BLaER1 treated with 17β-estradiol and CSF1 and Interleukin-3, amounts not matched to agents 10 nM and 100 nM (cell line): ENCODE measurements at regions not wholly inside any gene's neighbourhood (a gene's known extent, or its start where the extent isn't known, plus 50 kb on each side); places are given as distances from the start of the nearest gene placed in this dataset.

ENCODE experiments used
- H3K27ac ChIP-seq, 11 experiments: shearing (Covaris generic); formaldehyde crosslinking; 2 replicates each; pipeline ENCODE4 v1.8.1; 2022
- H3K27me3 ChIP-seq, 11 experiments: shearing (Covaris generic); formaldehyde crosslinking; 2 replicates each; pipeline ENCODE4 v1.8.1; 2022
- H3K36me3 ChIP-seq, 11 experiments: shearing (Covaris generic); formaldehyde crosslinking; 2 replicates each; pipeline ENCODE4 v1.8.1; 2022
- H3K4me1 ChIP-seq, 10 experiments: shearing (Covaris generic); formaldehyde crosslinking; 2 replicates each; pipeline ENCODE4 v1.8.1; 2022
- H3K4me2 ChIP-seq, 11 experiments: shearing (Covaris generic); formaldehyde crosslinking; 2 replicates each; pipeline ENCODE4 v1.8.1; 2022
- H3K4me3 ChIP-seq, 10 experiments: shearing (Covaris generic); formaldehyde crosslinking; 2 replicates each; pipeline ENCODE4 v1.8.1; 2022
- H3K9ac ChIP-seq, 11 experiments: shearing (Covaris generic); formaldehyde crosslinking; 2 replicates each; pipeline ENCODE4 v1.8.1; 2022
- H3K9me3 ChIP-seq, 11 experiments: shearing (Covaris generic); formaldehyde crosslinking; replicated peaks in 1 of 11; 2 replicates each; pipeline ENCODE4 v1.8.1; 2022
- H4K20me1 ChIP-seq, 11 experiments: shearing (Covaris generic); formaldehyde crosslinking; 2 replicates each; pipeline ENCODE4 v1.8.1; 2022
- Cebpa-rat ChIP-seq, 11 experiments: shearing (Covaris generic); IDR thresholded peaks; 2 replicates each; pipeline ENCODE4 v1.8.1; 2022

- Histone ChIP-seq H3K27ac (no peak overlapping the region), H3K27me3 (no peaks in the 10 kb centered on the region), H3K4me2 (no peak overlapping the region), H3K36me3 (no peaks in the 10 kb centered on the region), H3K9ac (no peak overlapping the region), H3K4me1 (no peaks in the 10 kb centered on the region), H3K9me3 (no peaks in the 10 kb centered on the region), H4K20me1 (no peaks in the 10 kb centered on the region), H3K4me3 (no peak overlapping the region)
- no peak for TF ChIP-seq Cebpa-rat (IDR thresholded peaks at IDR 0.05)
These were observed 175.6 kb upstream of the SKOR2 start for GRCh38 chr18:47427072-47427471.

GRCh38 chr18:47425365-47425764, 173.9 kb upstream of the SKOR2 start:
- Histone ChIP-seq H3K4me1 (peaks cover 0 to 2% (median 1%) of the 10 kb centered on the region in 10 experiments; a peak in 11 of 20 replicates), H4K20me1 (no peaks in the 10 kb centered on the region), H3K9ac (no peak overlapping the region), H3K4me3 (no peak overlapping the region), H3K9me3 (no peaks in the 10 kb centered on the region), H3K27me3 (no peaks in the 10 kb centered on the region), H3K27ac (no peak overlapping the region), H3K36me3 (no peaks in the 10 kb centered on the region), H3K4me2 (no peak overlapping the region)
- no peak for TF ChIP-seq Cebpa-rat (IDR thresholded peaks at IDR 0.05)

- H4K20me1 ChIP-seq: no peaks in the 10 kb centered on the region
- no peak overlapping the region for H3K4me2 ChIP-seq
- H3K27ac ChIP-seq: no peak overlapping the region
- no peaks in the 10 kb centered on the region for H3K9me3 ChIP-seq
- H3K4me3 ChIP-seq: no peak overlapping the region
- H3K9ac ChIP-seq: no peak overlapping the region
- no peaks in the 10 kb centered on the region for H3K36me3 ChIP-seq
- no peak for TF ChIP-seq Cebpa-rat (IDR thresholded peaks at IDR 0.05)
- H3K4me1 ChIP-seq: peaks cover 7 to 26% (median 11%) of the 10 kb centered on the region in 10 experiments; a peak in 19 of 20 replicates
- H3K27me3 ChIP-seq: no peaks in the 10 kb centered on the region
These were observed 171.1 kb upstream of the SKOR2 start for GRCh38 chr18:47422524-47422923.

GRCh38 chr18:47420130-47420529, 168.7 kb upstream of the SKOR2 start:
- no peaks in the 10 kb centered on the region for H4K20me1 ChIP-seq
- peak overlapping the region in 10 of 11 experiments; percentile 13 to 72 (median 46); a peak in 17 of 22 replicates for H3K4me2 ChIP-seq
- H3K9me3 ChIP-seq: no peaks in the 10 kb centered on the region
- TF ChIP-seq Cebpa-rat (IDR thresholded peaks at IDR 0.05): no peak
- H3K27ac ChIP-seq: no peak overlapping the region
- peaks cover 7 to 26% (median 11%) of the 10 kb centered on the region in 10 experiments; a peak in 19 of 20 replicates for H3K4me1 ChIP-seq
- no peaks in the 10 kb centered on the region for H3K27me3 ChIP-seq
- H3K36me3 ChIP-seq: no peaks in the 10 kb centered on the region
- no peak overlapping the region for H3K9ac ChIP-seq
- no peak overlapping the region for H3K4me3 ChIP-seq

- Histone ChIP-seq H3K9me3 (no peaks in the 10 kb centered on the region), H3K4me2 (peak overlapping the region in 2 of 11 experiments; percentile 56 to 72; a peak in 5 of 22 replicates), H3K4me1 (peaks cover 7 to 26% (median 11%) of the 10 kb centered on the region in 10 experiments; a peak in 19 of 20 replicates), H4K20me1 (no peaks in the 10 kb centered on the region), H3K4me3 (no peak overlapping the region), H3K36me3 (no peaks in the 10 kb centered on the region), H3K27me3 (no peaks in the 10 kb centered on the region), H3K9ac (no peak overlapping the region), H3K27ac (0 out of 22 replicates have a peak overlapping the region, but pooled peaks of 1 of the 11 experiments have one; percentile 25)
- TF ChIP-seq Cebpa-rat (IDR thresholded peaks at IDR 0.05): no peak
These were observed 167.3 kb upstream of the SKOR2 start for GRCh38 chr18:47418746-47419145.

- Histone ChIP-seq H3K27me3 (no peaks in the 10 kb centered on the region), H3K27ac (no peak overlapping the region), H3K36me3 (no peaks in the 10 kb centered on the region), H3K4me3 (no peak overlapping the region), H3K9ac (no peak overlapping the region), H3K4me2 (peak overlapping the region in 2 of 11 experiments; percentile 54 to 56; a peak in 2 of 22 replicates), H3K9me3 (no peaks in the 10 kb centered on the region), H4K20me1 (no peaks in the 10 kb centered on the region), H3K4me1 (peaks cover 7 to 26% (median 11%) of the 10 kb centered on the region in 10 experiments; a peak in 19 of 20 replicates)
- TF ChIP-seq Cebpa-rat (IDR thresholded peaks at IDR 0.05): no peak
These were observed 166.3 kb upstream of the SKOR2 start for GRCh38 chr18:47417807-47418206.

- Histone ChIP-seq H4K20me1 (no peaks in the 10 kb centered on the region), H3K9me3 (no peaks in the 10 kb centered on the region), H3K27ac (no peak overlapping the region), H3K4me3 (no peak overlapping the region), H3K9ac (no peak overlapping the region), H3K27me3 (no peaks in the 10 kb centered on the region), H3K4me1 (peaks cover 7 to 26% (median 11%) of the 10 kb centered on the region in 10 experiments; a peak in 19 of 20 replicates), H3K4me2 (no peak overlapping the region; a peak in 1 of 22 replicates), H3K36me3 (no peaks in the 10 kb centered on the region)
- no peak for TF ChIP-seq Cebpa-rat (IDR thresholded peaks at IDR 0.05)
These were observed 164.4 kb upstream of the SKOR2 start for GRCh38 chr18:47415881-47416280.

- Histone ChIP-seq H3K27me3 (no peaks in the 10 kb centered on the region), H3K4me1 (peaks cover 0 to 5% (median 0%) of the 10 kb centered on the region in 10 experiments; a peak in 4 of 20 replicates), H3K9ac (no peak overlapping the region), H3K9me3 (no peaks in the 10 kb centered on the region), H3K4me3 (no peak overlapping the region), H4K20me1 (no peaks in the 10 kb centered on the region), H3K36me3 (no peaks in the 10 kb centered on the region), H3K4me2 (no peak overlapping the region), H3K27ac (no peak overlapping the region)
- no peak for TF ChIP-seq Cebpa-rat (IDR thresholded peaks at IDR 0.05)
These were observed 161.9 kb upstream of the SKOR2 start for GRCh38 chr18:47413327-47413726.

GRCh38 chr18:47412924-47413323, 161.5 kb upstream of the SKOR2 start:
- H3K4me1 ChIP-seq: peaks cover 0 to under 1% (median 0%) of the 10 kb centered on the region in 10 experiments; a peak in 2 of 20 replicates
- H3K27me3 ChIP-seq: no peaks in the 10 kb centered on the region

GRCh38 chr18:47411159-47411558, 159.7 kb upstream of the SKOR2 start:
- H3K9ac ChIP-seq: no peak overlapping the region
- no peaks in the 10 kb centered on the region for H3K27me3 ChIP-seq
- H3K4me1 ChIP-seq: no peaks in the 10 kb centered on the region
- H3K27ac ChIP-seq: no peak overlapping the region
- no peak overlapping the region for H3K4me3 ChIP-seq
- no peak overlapping the region for H3K4me2 ChIP-seq
- no peak for TF ChIP-seq Cebpa-rat (IDR thresholded peaks at IDR 0.05)
- H4K20me1 ChIP-seq: no peaks in the 10 kb centered on the region
- H3K9me3 ChIP-seq: no peaks in the 10 kb centered on the region
- no peaks in the 10 kb centered on the region for H3K36me3 ChIP-seq

More at GRCh38 chr18:47412924-47413323, 161.5 kb upstream of the SKOR2 start:
- H3K9ac ChIP-seq: no peak overlapping the region
- H4K20me1 ChIP-seq: no peaks in the 10 kb centered on the region
- H3K4me2 ChIP-seq: no peak overlapping the region
- H3K27ac ChIP-seq: no peak overlapping the region
- no peaks in the 10 kb centered on the region for H3K9me3 ChIP-seq
- H3K36me3 ChIP-seq: no peaks in the 10 kb centered on the region
- no peak for TF ChIP-seq Cebpa-rat (IDR thresholded peaks at IDR 0.05)
- no peak overlapping the region for H3K4me3 ChIP-seq
